ENCODE measurements at regions not wholly inside any gene's neighbourhood (a gene's known extent, or its start where the extent isn't known, plus 50 kb on each side); places are given as distances from the start of the nearest gene placed in this dataset.

GRCh38 chr10:130479146-130479545 lies 343.0 kb downstream of the GLRX3 start:
- no peak overlapping the region for H3K27ac ChIP-seq (ENCODE audit: insufficient read depth, low read length)
- DNase-seq (no peak), ATAC-seq (ENCODE audit: low read depth) (no peak)
- H2BK5ac ChIP-seq (ENCODE audit: low read depth, low read length, poor library complexity, severe bottlenecking) = no peak overlapping the region
- H2BK20ac ChIP-seq (ENCODE audit: low read depth, low read length) = no peak overlapping the region
- no peak overlapping the region for H2AK5ac ChIP-seq (ENCODE audit: low read depth, low read length)
- H3K56ac ChIP-seq (ENCODE audit: extremely low read depth, insufficient read depth, low read length) = no peak overlapping the region
- H3K4me1 ChIP-seq (ENCODE audit: control insufficient read depth, insufficient read depth, low read length) = no peaks in the 10 kb centered on the region
- no peak overlapping the region for H2BK15ac ChIP-seq (ENCODE audit: low read depth, low read length)
- no peak overlapping the region for H3K14ac ChIP-seq (replicated peaks; ENCODE audit: low read depth, low read length)
- no peaks in the 10 kb centered on the region for H3K36me3 ChIP-seq (ENCODE audit: control insufficient read depth, insufficient read depth, low read length)
- no peak overlapping the region for H3K23ac ChIP-seq (ENCODE audit: low read depth, low read length)
- no peaks in the 10 kb centered on the region for H3K9me1 ChIP-seq (ENCODE audit: insufficient read depth, low read length)
- no peak overlapping the region for H4K91ac ChIP-seq (ENCODE audit: insufficient read depth, low read depth, low read length)
- peaks cover 66% of the 10 kb centered on the region for H3K9me3 ChIP-seq (ENCODE audit: control insufficient read depth, insufficient read depth, low read length)
- H2AK9ac ChIP-seq (replicated peaks; ENCODE audit: low read depth, low read length, poor library complexity) = no peak overlapping the region
- no peaks in the 10 kb centered on the region for H3K79me1 ChIP-seq (ENCODE audit: low read depth in 1 of 2, low read length in 2 of 2)
- no peak overlapping the region for H2AFZ ChIP-seq (replicated peaks; ENCODE audit: low read length, poor library complexity)
- no peak overlapping the region for H3K4me2 ChIP-seq (ENCODE audit: low read depth, low read length)
- ChIA-PET POLR2A (ENCODE audit: unreplicated experiment) (no interaction called here), CTCF (no interaction called here)
- H2BK120ac ChIP-seq (ENCODE audit: low read depth, low read length) = no peak overlapping the region
- H4K8ac ChIP-seq (ENCODE audit: low read depth in 2 of 2, low read length in 2 of 2) = no peak overlapping the region
- H4K5ac ChIP-seq (ENCODE audit: low read depth, low read length) = no peak overlapping the region
- dilution Hi-C loops (cut with HindIII; ENCODE audit: low sequenced_read_pairs, unreplicated experiment) (no loop called here), intact Hi-C loops (cut with micrococcal nuclease) (no loop called here), in situ Hi-C loops (cut with MboI; ENCODE audit: low sequenced_read_pairs) (no loop called here)
- 80% methylated on average over 2 of the region's 7 CpGs; no CpG with 5 or more reads in 1 of the 2 experiments for WGBS, 2 experiments (ENCODE audit: extremely low coverage in 2 of 2, insufficient read length in 1 of 2)
- TF ChIP-seq SMC3 (IDR thresholded peaks at IDR 0.05; ENCODE audit: low read depth, low read length) (no peak), POLR2A (IDR thresholded peaks at IDR 0.05; ENCODE audit: low read depth, low read length) (no peak), FOS (IDR thresholded peaks at IDR 0.05; ENCODE audit: low read depth, low read length) (no peak), MAFK (IDR thresholded peaks at IDR 0.05; ENCODE audit: low read depth, low read length) (no peak), RAD21 (IDR thresholded peaks at IDR 0.05; ENCODE audit: low read length) (no peak), NFE2L2 (IDR thresholded peaks at IDR 0.05; ENCODE audit: low read depth, low read length) (no peak), BHLHE40 (IDR thresholded peaks at IDR 0.05; ENCODE audit: low read depth, low read length) (no peak), CHD1 (IDR thresholded peaks at IDR 0.05; ENCODE audit: low read depth, low read length) (no peak), MAZ (IDR thresholded peaks at IDR 0.05; ENCODE audit: borderline replicate concordance, low read depth, low read length) (no peak), RCOR1 (IDR thresholded peaks at IDR 0.05; ENCODE audit: insufficient replicate concordance, low read length) (no peak), CEBPB (IDR thresholded peaks at IDR 0.05; ENCODE audit: low read depth, low read length) (no peak), MXI1 (IDR thresholded peaks at IDR 0.05; ENCODE audit: borderline replicate concordance, low read depth, low read length) (no peak), ELK1 (IDR thresholded peaks at IDR 0.05; ENCODE audit: borderline replicate concordance, low read depth, low read length) (no peak), RFX5 (IDR thresholded peaks at IDR 0.05; ENCODE audit: low read depth, low read length) (no peak)
- TF ChIP-seq, protein P1, sequence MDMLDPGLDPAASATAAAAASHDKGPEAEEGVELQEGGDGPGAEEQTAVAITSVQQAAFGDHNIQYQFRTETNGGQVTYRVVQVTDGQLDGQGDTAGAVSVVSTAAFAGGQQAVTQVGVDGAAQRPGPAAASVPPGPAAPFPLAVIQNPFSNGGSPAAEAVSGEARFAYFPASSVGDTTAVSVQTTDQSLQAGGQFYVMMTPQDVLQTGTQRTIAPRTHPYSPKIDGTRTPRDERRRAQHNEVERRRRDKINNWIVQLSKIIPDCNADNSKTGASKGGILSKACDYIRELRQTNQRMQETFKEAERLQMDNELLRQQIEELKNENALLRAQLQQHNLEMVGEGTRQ (IDR thresholded peaks at IDR 0.05; ENCODE audit: low read depth, low read length) = no peak
- TF ChIP-seq, protein P2, sequence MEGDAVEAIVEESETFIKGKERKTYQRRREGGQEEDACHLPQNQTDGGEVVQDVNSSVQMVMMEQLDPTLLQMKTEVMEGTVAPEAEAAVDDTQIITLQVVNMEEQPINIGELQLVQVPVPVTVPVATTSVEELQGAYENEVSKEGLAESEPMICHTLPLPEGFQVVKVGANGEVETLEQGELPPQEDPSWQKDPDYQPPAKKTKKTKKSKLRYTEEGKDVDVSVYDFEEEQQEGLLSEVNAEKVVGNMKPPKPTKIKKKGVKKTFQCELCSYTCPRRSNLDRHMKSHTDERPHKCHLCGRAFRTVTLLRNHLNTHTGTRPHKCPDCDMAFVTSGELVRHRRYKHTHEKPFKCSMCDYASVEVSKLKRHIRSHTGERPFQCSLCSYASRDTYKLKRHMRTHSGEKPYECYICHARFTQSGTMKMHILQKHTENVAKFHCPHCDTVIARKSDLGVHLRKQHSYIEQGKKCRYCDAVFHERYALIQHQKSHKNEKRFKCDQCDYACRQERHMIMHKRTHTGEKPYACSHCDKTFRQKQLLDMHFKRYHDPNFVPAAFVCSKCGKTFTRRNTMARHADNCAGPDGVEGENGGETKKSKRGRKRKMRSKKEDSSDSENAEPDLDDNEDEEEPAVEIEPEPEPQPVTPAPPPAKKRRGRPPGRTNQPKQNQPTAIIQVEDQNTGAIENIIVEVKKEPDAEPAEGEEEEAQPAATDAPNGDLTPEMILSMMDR (conservative IDR thresholded peaks at IDR 0.05; ENCODE audit: low read depth, low read length) = no peak
- H3K4me3 ChIP-seq (ENCODE audit: insufficient read depth, low read depth, low read length) = no peak overlapping the region
- BruUV-seq (replicated peaks) = no TSS peak
- H3K4ac ChIP-seq (ENCODE audit: low read depth, low read length) = no peak overlapping the region
- H3K27me3 ChIP-seq (ENCODE audit: control insufficient read depth, insufficient read depth, low read length) = no peaks in the 10 kb centered on the region
- no peak overlapping the region for H3K9ac ChIP-seq (ENCODE audit: low read depth, low read length)
- H3K18ac ChIP-seq (ENCODE audit: low read depth, low read length) = no peak overlapping the region
- no peaks in the 10 kb centered on the region for H4K20me1 ChIP-seq (ENCODE audit: insufficient read depth, low read length)
